ENCODE measurements at regions not wholly inside any gene's neighbourhood (a gene's known extent, or its start where the extent isn't known, plus 50 kb on each side); places are given as distances from the start of the nearest gene placed in this dataset.

GRCh38 chr5:3354606-3355005, 241.0 kb upstream of the IRX1 start:
- H3K27me3 ChIP-seq: no peaks in the 10 kb centered on the region
- H3K4me3 ChIP-seq: no peak overlapping the region
- no peaks in the 10 kb centered on the region for H3K9me3 ChIP-seq
- H3K27ac ChIP-seq: no peak overlapping the region
- H3K4me1 ChIP-seq: no peaks in the 10 kb centered on the region
- TF ChIP-seq CTCF (IDR thresholded peaks at IDR 0.05) (no peak), POLR2A (IDR thresholded peaks at IDR 0.05) (no peak), POLR2AphosphoS5 (IDR thresholded peaks at IDR 0.05) (no peak), EP300 (IDR thresholded peaks at IDR 0.05) (no peak)
- DNase-seq (no peak), ATAC-seq (ENCODE audit: low FRiP score in 2 of 2) (no peak)
- H3K36me3 ChIP-seq: no peaks in the 10 kb centered on the region
- WGBS, 2 donors: 79 to 80% methylated on average over 7 of the region's 7 CpGs

- Histone ChIP-seq H3K36me3 (no peaks in the 10 kb centered on the region), H3K27me3 (no peaks in the 10 kb centered on the region), H3K27ac (no peak overlapping the region), H3K4me3 (no peak overlapping the region), H3K9me3 (no peaks in the 10 kb centered on the region), H3K4me1 (no peaks in the 10 kb centered on the region)
- TF ChIP-seq POLR2AphosphoS5 (IDR thresholded peaks at IDR 0.05) (no peak), CTCF (IDR thresholded peaks at IDR 0.05) (no peak), EP300 (IDR thresholded peaks at IDR 0.05) (no peak), POLR2A (IDR thresholded peaks at IDR 0.05) (no peak)
- DNase-seq (no peak), ATAC-seq (ENCODE audit: low FRiP score in 2 of 2) (no peak)
- WGBS, 2 donors: 64 to 87% methylated on average over 7 of the region's 7 CpGs
These were observed 242.1 kb upstream of the IRX1 start for GRCh38 chr5:3353561-3353960.

- no peaks in the 10 kb centered on the region for H3K9me3 ChIP-seq
- H3K27me3 ChIP-seq: no peaks in the 10 kb centered on the region
- no peak overlapping the region for H3K27ac ChIP-seq
- no peak for ATAC-seq (ENCODE audit: low FRiP score in 2 of 2)
- H3K4me3 ChIP-seq: no peak overlapping the region
- H3K4me1 ChIP-seq: no peaks in the 10 kb centered on the region
- WGBS, 2 donors: 80 to 85% methylated on average over 8 of the region's 8 CpGs
- DNase-seq: no peak
- no peaks in the 10 kb centered on the region for H3K36me3 ChIP-seq
- TF ChIP-seq POLR2AphosphoS5 (IDR thresholded peaks at IDR 0.05) (no peak), EP300 (IDR thresholded peaks at IDR 0.05) (no peak), POLR2A (IDR thresholded peaks at IDR 0.05) (no peak), CTCF (IDR thresholded peaks at IDR 0.05) (no peak)
These were observed 242.9 kb upstream of the IRX1 start for GRCh38 chr5:3352711-3353110.

GRCh38 chr5:3351581-3352442, 243.8 kb upstream of the IRX1 start:
- DNase-seq (no peak), ATAC-seq (ENCODE audit: low FRiP score in 2 of 2) (no peak)
- Histone ChIP-seq H3K27ac (no peak overlapping the region), H3K4me3 (no peak overlapping the region), H3K4me1 (no peaks in the 10 kb centered on the region), H3K27me3 (no peaks in the 10 kb centered on the region), H3K36me3 (no peaks in the 10 kb centered on the region), H3K9me3 (no peaks in the 10 kb centered on the region)
- TF ChIP-seq CTCF (IDR thresholded peaks at IDR 0.05) (no peak), POLR2A (IDR thresholded peaks at IDR 0.05) (no peak), POLR2AphosphoS5 (IDR thresholded peaks at IDR 0.05) (no peak), EP300 (IDR thresholded peaks at IDR 0.05) (no peak)
- WGBS, 2 donors: 72 to 86% methylated on average over 10 of the region's 10 CpGs

- no peak for DNase-seq
- Histone ChIP-seq H3K27me3 (no peaks in the 10 kb centered on the region), H3K4me1 (no peaks in the 10 kb centered on the region), H3K36me3 (no peaks in the 10 kb centered on the region), H3K4me3 (no peak overlapping the region), H3K9me3 (no peaks in the 10 kb centered on the region), H3K27ac (no peak overlapping the region)
- no peak for ATAC-seq (ENCODE audit: low FRiP score in 2 of 2)
- TF ChIP-seq EP300 (IDR thresholded peaks at IDR 0.05): no peak
- WGBS, 2 donors: 78 to 83% methylated on average over 5 of the region's 5 CpGs
These were observed 244.9 kb upstream of the IRX1 start for GRCh38 chr5:3350781-3351180.
